ENCODE measurements at regions not wholly inside any gene's neighbourhood (a gene's known extent, or its start where the extent isn't known, plus 50 kb on each side); places are given as distances from the start of the nearest gene placed in this dataset.

- no peak for TF ChIP-seq EP300 (IDR thresholded peaks at IDR 0.05)
- TF ChIP-seq CTCF (IDR thresholded peaks at IDR 0.05), result no peak
- no peak for TF ChIP-seq POLR2A (IDR thresholded peaks at IDR 0.05)
Measured at GRCh38 chr20:12055161-12055560, 137.5 kb downstream of the BTBD3 start.

All from tibial nerve (tissue), 4 donors.